Natural killer cell (primary cell): ENCODE measurements at regions not wholly inside any gene's neighbourhood (a gene's known extent, or its start where the extent isn't known, plus 50 kb on each side); places are given as distances from the start of the nearest gene placed in this dataset.
A peak's percentile ranks its signal among the peaks of the same experiment; 100 is the strongest.

Source experiments
- ATAC-seq, 3 donors: fragments of 150-1000 bp in 2 of 3; fragments of 200-7000 bp in 1 of 3; cut with Tn5 transposase; 1 replicate in 1 of 3; 2 replicates in 2 of 3; pipeline ENCODE4 v1.10.0; 2021; ENCODE audit warnings: mild to moderate bottlenecking in 2 of 3, moderate library complexity in 2 of 3
- DNase-seq, 2 donors: peaks; one replicate each; pipeline versions ENCODE4 v3.0.0 to v3.0.0-alpha.2; 2013 to 2021; ENCODE audit warnings: mixed read lengths in 1 of 2
- H3K27ac ChIP-seq: one replicate; pipeline ENCODE4 v1.5.1; 2013; ENCODE audit warnings: mild to moderate bottlenecking, low read length
- H3K27me3 ChIP-seq: one replicate; pipeline ENCODE4 v1.6.1; 2013; ENCODE audit warnings: low read length; ENCODE audit not compliant: control insufficient read depth, insufficient read depth
- H3K36me3 ChIP-seq: one replicate; pipeline ENCODE4 v1.6.1; 2013; ENCODE audit warnings: low read length; ENCODE audit not compliant: control insufficient read depth, insufficient read depth
- H3K4me1 ChIP-seq: one replicate; pipeline ENCODE4 v1.6.1; 2013; ENCODE audit warnings: low read length; ENCODE audit not compliant: control insufficient read depth, insufficient read depth
- H3K4me3 ChIP-seq: one replicate; pipeline ENCODE4 v1.5.1; 2013; ENCODE audit warnings: low read length
- H3K9me3 ChIP-seq: one replicate; pipeline ENCODE4 v1.6.1; 2013; ENCODE audit warnings: low read length; ENCODE audit not compliant: control insufficient read depth, insufficient read depth
- H3K27ac Mint-ChIP-seq, 2 donors: one replicate each; pipeline ENCODE4 v1.8.0; 2022; ENCODE audit warnings: mild to moderate bottlenecking in 2 of 2, mixed read lengths in 2 of 2, moderate library complexity in 1 of 2
- H3K27me3 Mint-ChIP-seq, 2 donors: one replicate each; pipeline ENCODE4 v1.8.0; 2022; ENCODE audit warnings: low read depth in 2 of 2, mixed read lengths in 2 of 2
- H3K36me3 Mint-ChIP-seq: one replicate; pipeline ENCODE4 v1.8.0; 2022; ENCODE audit warnings: mixed read lengths
- H3K4me1 Mint-ChIP-seq, 2 donors: one replicate each; pipeline ENCODE4 v1.8.0; 2022; ENCODE audit warnings: mixed read lengths in 2 of 2
- H3K4me3 Mint-ChIP-seq: one replicate; pipeline ENCODE4 v1.8.0; 2022; ENCODE audit warnings: mild to moderate bottlenecking, moderate library complexity, mixed read lengths
- H3K9me3 Mint-ChIP-seq, 2 donors: one replicate each; pipeline ENCODE4 v1.8.0; 2022; ENCODE audit warnings: mixed read lengths in 2 of 2
- CTCF ChIP-seq: fragments of 200-600 bp; IDR thresholded peaks from one replicate; pipeline ENCODE4 v1.8.0; 2022; ENCODE audit warnings: antibody characterized with exemption
- WGBS: methylation state at CpG from one replicate; pipeline ENCODE4 v1.1.7; 2013; ENCODE audit warnings: missing lambda C conversion rate; ENCODE audit not compliant: insufficient coverage; 5-methylcytosine and 5-hydroxymethylcytosine counted together
- intact Hi-C: fragments of 100-400 bp; cut with micrococcal nuclease; formaldehyde crosslinking; loops from one replicate; pipeline ENCODE4 v1.14.2; 2022

GRCh38 chr5:56564541-56565282, 250.6 kb upstream of the MAP3K1 start:
- DNase-seq: no peak
- Histone ChIP-seq H3K27ac (no peak overlapping the region), H3K36me3 (no peaks in the 10 kb centered on the region), H3K4me1 (peaks cover 4% of the 10 kb centered on the region), H3K4me3 (no peak overlapping the region), H3K27me3 (no peaks in the 10 kb centered on the region), H3K9me3 (no peaks in the 10 kb centered on the region)
- Mint-ChIP-seq H3K36me3 (no peaks in the 10 kb centered on the region), H3K4me1 (peaks cover 0 to 13% of the 10 kb centered on the region in 2 donors), H3K9me3 (peaks cover 0 to 2% of the 10 kb centered on the region in 2 donors), H3K27ac (no peak overlapping the region), H3K27me3 (peaks cover 2 to 5% of the 10 kb centered on the region in 2 donors), H3K4me3 (no peak overlapping the region)
- ATAC-seq: no peak
- TF ChIP-seq CTCF: no peak
- WGBS: 77% methylated on average over 5 of the region's 7 CpGs
- intact Hi-C loops: no loop called here

- H3K36me3 Mint-ChIP-seq: no peaks in the 10 kb centered on the region
- Histone ChIP-seq H3K4me1 (peaks cover 4% of the 10 kb centered on the region), H3K4me3 (no peak overlapping the region), H3K9me3 (no peaks in the 10 kb centered on the region), H3K27me3 (no peaks in the 10 kb centered on the region), H3K27ac (no peak overlapping the region), H3K36me3 (no peaks in the 10 kb centered on the region)
- DNase-seq (no peak), ATAC-seq (peak in 1 of 3 donors; percentile 48)
- TF ChIP-seq CTCF: no peak
- intact Hi-C loops: no loop called here
- H3K27me3 Mint-ChIP-seq: peaks cover 2 to 13% of the 10 kb centered on the region in 2 donors
- 55% methylated on average over 2 of the region's 2 CpGs for WGBS
- H3K27ac Mint-ChIP-seq: no peak overlapping the region
- H3K9me3 Mint-ChIP-seq: peaks cover 0 to 2% of the 10 kb centered on the region in 2 donors
- peaks cover 0 to 13% of the 10 kb centered on the region in 2 donors for H3K4me1 Mint-ChIP-seq
- no peak overlapping the region for H3K4me3 Mint-ChIP-seq
Observed at GRCh38 chr5:56561455-56561854, 253.9 kb upstream of the MAP3K1 start.

- TF ChIP-seq CTCF: no peak
- Mint-ChIP-seq H3K36me3 (no peaks in the 10 kb centered on the region), H3K4me3 (no peak overlapping the region), H3K9me3 (peaks cover 0 to 2% of the 10 kb centered on the region in 2 donors), H3K27ac (no peak overlapping the region), H3K27me3 (peaks cover 2 to 13% of the 10 kb centered on the region in 2 donors), H3K4me1 (peaks cover 0 to 13% of the 10 kb centered on the region in 2 donors)
- DNase-seq: no peak
- no peak overlapping the region for H3K4me3 ChIP-seq
- no peak for ATAC-seq
- no peaks in the 10 kb centered on the region for H3K9me3 ChIP-seq
- no peaks in the 10 kb centered on the region for H3K27me3 ChIP-seq
- no peaks in the 10 kb centered on the region for H3K36me3 ChIP-seq
- no peak overlapping the region for H3K27ac ChIP-seq
- H3K4me1 ChIP-seq: no peaks in the 10 kb centered on the region
- 94% methylated on average over 4 of the region's 4 CpGs for WGBS
- intact Hi-C loops: no loop called here
Observed at GRCh38 chr5:56558131-56558745, 257.1 kb upstream of the MAP3K1 start.
